Fibroblast of upper back skin (primary cell): ENCODE measurements at regions not wholly inside any gene's neighbourhood (a gene's known extent, or its start where the extent isn't known, plus 50 kb on each side); places are given as distances from the start of the nearest gene placed in this dataset.

Experiments used
- DNase-seq: peaks from one replicate; pipeline ENCODE4 v3.0.0-alpha.2; 2013

DNA sequence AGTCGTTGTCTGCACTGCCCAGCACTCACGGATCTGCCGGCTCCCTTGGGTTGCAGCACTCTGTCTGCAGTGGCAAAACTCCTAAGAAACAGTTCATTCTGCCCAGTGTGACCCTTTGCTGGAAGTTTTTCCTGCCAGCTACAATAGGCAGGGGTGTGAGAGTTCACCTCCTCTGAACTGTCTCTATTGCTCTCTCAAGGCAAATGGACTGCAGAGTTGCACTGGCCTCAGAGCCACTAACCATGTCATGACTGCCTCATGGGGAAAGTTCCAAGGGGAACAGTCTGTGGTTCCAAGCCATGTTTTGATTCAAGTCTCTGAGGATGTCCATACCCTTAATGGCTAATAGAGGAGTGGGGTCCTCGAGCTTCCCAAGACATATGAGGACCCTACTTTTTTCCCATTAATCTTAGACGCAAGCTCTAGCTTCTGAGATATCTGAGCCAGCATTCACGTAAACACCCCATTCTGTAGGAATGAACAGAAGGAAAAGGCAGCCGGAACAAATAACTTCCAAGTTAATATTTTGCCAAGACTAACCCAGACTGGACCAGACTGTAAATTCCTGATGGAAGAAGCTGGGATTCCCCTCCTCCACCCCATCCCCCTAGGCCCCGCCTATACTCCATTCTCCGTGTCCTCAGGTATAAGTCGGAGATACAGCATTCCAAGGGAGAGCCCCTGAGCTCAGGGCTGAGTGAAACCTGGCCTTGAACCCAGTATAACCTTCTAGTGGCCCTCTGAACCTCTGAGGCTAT is 93.8 kb upstream of the AKT3 start:
- DNase-seq: no peak

DNA sequence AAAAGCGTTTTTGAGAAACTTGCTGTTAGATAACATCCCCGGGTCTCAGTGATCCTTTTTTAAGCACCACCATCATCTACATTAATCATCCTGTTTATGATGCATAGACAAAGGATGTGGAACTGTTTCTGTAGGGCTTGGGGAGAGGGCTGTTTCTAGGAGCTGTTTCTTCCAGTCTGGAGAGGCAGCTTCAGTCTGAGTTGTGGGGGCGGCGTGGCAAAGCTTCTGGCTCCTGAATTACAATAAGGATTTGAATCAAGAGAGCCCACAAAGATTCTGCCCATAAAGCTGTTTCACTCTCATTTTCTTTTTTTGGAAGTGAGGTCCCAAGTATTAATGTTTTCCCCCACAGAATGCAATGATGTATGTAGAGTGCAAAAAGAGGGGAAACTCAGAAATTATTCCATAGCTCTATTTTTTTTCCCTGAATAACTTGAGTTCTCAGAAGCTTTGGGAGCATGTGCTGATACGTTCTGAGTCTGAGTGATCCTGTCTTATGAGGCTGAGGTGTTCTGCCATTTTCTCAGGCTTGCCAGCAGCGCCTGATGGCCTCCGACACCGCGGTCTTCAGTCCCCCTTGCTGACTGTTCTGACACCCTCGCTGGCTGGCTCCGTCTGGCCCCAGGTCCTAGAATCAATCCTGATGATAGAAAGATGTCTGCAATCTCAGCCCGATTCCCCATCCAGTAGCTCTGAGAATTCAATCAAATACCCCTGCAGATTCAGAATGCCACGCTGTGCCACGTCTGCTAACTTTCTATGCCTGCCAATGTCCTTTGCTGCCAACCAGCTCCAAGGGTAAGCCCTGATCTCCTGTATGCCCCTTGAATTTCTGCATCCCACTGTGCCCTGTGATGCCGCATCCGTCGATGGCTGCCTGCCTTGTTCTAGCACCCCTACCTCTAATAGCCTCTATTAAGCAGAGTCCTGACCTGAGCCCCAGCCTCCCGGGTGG is 92.4 kb upstream of the AKT3 start:
- DNase-seq: no peak

DNA sequence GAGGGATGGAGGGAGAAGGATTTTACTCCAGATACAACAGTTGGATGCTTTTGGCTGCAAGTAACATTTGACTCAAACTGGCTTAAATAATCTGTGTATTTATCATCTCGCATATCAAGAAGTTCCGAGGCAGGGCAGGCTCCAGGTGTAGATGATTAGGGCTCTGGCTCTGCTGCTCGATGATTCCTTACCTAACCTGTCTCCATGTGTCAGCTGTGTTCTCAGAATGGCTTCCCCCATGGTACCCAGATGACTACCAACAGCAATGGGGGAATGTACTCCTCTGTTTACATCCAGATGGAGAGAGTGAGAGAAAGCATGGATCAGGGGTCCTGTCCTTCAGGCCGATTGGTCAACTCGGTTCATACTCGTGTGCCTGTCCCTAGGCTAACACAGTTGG is 90.4 kb upstream of the AKT3 start:
- DNase-seq: no peak

DNA sequence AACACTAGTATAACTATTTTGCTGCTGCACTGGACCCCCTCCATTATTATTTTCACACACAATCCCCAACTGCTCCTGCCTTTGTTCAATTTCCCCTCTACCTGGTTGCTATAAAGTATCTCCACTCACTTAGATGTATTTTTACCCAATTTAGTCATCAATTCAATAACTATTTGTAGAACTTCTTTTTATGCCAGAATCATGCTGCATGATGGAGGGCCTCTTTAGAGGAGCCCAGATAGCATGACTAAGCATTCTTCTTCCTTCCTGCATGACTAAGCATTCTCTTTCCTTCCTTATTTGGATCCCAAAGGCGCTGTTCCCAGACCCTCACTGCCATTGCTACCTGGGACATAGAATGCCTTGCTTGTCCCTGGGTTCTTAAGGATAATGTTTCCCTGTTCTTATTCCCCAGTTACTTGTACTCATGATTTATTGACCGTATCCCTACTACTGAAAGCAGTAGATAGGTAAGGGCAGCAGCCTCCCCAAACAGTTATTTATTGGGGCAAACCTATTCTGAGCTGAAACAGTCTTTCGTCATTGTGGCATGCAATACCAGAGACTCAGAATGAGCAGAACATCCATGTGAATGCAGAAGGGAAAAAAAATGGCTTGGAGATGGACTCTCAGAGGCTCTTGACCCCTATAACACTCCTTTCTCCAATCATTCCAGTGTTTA is 89.3 kb upstream of the AKT3 start:
- peak; percentile 69 for DNase-seq

DNA sequence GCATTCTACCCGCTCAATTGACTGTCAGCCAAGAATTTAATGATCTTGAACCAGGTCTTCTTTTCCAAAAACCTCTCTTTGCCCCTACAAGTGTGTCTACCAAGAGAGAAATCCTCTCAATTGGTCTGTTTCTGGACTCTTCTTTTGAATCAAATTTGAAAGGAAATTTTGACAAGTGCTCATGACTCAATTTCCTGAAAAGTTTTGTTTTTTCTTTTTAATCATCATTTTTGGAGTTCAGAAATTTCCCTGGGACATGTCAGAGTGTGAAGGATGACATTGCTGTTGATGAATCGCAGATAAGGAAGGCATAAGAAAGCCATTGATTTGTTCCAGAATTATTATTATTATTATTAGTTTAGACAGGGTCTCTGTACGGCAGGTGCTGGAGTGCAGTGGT is 88.2 kb upstream of the AKT3 start:
- no peak for DNase-seq

DNA sequence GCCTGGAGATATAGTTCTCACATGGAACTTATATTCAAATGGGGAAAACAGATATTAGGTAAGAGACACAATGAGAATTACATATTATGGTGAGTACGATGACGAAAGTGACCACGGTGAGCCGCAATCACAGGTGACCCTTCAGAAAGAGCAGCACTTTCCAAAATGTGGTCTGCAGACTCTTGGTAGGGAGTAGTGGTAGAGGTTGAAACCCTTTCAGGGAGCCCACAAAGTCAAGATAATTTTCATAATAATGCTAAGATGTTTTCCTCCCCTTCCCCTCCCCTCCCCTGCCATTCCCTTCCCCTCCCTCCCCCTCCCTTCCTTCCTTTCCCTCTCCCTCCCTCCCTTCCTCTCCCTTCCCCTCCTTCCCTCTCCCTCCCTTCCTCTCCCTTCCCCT is 83.5 kb upstream of the AKT3 start:
- DNase-seq: no peak

DNA sequence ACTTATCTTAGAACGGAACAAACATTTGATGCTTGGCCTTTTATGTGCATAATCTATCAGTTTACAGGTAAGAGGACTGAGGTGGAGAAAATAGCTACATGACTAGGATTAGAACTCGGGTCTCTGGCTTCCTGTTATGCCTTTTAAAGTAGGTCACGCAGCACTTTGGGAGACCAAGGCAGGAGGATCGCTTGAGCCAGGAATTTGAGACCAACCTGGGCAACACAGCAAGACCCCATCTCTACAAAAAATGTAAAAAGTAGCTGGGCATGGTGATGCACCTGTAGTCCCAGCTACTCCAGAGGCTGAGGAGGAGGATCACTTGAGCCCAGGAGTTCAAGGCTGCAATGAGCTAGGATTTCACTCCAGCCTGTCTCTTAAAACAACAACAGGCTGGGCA is 81.9 kb upstream of the AKT3 start:
- DNase-seq: no peak

DNA sequence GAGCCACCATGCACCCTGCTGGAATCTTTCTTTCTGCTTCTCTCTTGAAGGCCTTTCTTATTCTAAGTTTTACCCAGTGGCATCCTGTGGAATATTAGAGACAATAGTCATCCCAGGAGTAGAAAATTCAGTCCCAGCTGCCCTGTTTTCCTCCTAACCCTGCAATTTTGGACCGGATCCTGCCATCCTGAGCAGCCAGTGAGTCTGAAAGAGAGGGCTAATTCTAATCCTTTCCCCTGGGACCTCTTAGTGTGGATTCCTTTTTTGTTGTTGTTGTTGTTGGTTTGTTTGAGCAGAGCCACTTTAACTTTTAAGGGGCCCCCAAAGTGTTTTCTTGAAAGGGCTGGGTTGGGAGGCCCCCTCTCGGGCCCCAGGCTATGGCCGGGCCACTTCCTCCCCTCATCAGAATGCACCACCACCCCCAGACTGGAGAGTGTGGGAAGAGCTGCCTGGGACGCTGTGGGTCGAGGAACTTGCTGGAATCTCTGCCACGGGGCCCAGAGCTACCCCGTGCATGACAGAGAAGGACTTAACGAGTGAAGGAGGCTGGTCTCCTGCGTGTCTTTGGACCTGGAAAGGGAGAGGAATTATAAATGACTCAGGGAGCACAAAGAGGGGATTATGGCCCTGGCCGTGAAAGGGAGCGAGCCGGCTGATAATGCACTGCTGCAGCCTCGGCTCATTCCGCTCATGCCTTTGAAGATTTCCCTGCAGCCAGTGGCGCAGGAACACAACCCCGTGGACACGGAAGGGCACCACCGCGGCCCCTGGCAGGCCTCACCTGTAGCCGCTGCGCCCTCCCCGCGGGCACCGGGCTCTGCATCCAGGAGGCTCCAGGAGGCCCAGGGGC is 81.0 kb upstream of the AKT3 start:
- peak; percentile 52 for DNase-seq

DNA sequence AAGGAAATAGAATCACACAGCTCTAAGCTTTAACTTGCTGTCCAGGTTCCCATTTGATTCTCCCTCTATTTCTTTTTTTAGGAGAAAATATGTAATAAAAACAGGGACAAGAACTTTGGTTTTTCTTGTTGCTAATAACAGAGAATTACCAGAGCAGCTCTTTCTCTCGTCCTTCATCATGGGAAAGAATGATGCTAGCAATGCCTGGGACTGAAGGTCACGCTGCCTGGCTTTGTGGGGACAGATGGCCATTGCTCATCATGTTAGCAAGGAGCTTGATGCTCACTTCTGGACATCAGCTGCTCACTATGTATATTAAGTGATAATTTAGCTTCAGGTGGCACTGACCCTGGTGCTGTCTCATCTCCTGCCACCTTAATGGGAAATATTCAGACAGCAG is 77.3 kb upstream of the AKT3 start:
- no peak for DNase-seq

DNA sequence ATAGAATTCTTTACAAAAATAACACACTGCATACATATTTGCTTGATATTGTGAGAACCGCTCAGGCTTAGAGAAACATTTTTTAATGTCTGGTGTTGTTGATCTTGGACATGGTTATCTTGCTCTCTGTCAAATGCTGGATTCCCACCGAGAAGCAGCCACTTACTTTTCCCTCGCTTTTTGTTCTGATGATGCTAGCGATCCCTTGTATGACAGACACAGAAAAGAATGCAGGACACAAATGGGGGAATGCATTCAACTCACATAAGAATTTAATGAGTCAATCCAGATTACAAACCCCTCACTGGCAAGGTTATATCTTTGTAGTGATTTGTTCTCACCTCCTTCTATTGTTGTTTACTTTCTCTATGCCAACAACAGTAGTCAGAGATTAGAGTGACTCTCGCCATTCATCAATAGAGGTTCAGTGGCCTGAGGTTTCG is 76.8 kb upstream of the AKT3 start:
- peak; percentile 97 for DNase-seq

DNA sequence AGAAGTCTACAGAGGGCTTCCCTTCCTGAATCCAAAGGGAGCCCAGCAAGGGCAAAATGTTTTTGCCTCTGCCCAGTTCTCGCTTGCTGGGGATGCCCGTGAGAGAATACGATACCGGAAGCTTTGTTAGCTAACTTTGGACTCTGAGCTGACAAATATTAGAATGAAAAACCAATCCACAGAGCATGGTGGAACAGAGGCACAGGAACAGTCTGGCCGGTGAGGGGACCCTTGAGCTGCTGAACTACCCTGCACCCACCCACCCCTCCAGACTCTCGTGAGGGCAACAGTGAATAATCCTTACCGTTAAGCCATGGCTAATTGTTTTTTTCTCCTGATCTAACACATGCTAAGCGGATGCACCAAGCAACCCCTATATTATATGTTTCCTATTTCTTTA is 76.3 kb upstream of the AKT3 start:
- no peak for DNase-seq

DNA sequence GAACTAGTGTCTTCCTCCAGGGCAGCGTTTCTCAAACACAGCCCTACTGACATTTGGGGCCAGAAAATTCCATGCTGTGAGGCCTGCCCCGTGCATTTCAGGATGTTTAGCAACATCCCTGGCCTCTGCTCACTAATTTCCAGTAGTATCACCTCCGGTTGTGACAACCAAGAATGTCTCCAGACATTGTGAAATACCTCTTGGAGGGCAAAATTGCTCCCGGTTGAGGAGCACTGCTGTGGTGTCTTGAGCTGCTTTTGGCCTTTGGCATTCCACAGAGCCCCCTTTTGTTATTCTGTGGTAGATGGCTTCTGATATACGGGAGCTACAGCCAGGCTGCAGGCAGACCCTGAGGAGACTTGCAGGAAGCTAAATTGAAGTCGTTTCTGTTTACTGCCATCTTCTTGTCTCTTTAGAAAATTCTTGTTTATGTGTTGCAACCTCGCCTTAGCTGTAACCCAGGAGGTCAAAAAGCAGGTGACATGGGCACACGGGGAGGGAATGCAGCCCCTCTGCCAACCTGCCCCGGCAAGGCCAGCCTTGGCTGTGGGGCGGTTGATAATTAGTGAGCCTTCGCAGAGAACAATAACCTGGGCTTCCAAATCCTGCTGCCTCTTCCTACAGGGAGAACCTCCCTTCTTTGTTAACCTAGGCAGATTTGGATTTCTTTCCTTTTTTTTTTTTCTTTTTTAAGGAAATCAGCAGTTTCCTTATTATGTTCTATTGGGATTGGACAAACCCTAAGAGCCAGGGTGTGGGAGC is 74.7 kb upstream of the AKT3 start:
- DNase-seq: peak; percentile 40

DNA sequence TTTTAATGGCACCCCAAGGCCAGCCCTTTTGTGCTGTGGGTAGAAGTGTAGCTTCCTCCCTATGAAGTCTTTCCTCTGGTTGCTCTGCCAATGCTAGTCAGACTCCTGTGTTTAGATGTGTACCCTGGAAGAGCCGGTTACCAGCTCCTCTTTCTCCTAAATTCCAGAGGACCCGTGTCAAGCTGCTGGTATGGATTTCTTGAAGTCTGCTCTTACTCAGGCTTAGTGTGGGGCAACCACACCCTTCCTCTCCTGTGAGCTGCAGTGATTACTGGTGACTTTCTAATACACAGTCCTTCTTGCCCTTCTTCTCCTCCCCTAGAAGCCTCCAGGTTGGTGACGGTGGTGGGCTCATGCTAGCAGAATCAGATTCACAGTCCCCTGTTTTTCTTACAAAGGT is 74.1 kb upstream of the AKT3 start:
- peak; percentile 79 for DNase-seq

DNA sequence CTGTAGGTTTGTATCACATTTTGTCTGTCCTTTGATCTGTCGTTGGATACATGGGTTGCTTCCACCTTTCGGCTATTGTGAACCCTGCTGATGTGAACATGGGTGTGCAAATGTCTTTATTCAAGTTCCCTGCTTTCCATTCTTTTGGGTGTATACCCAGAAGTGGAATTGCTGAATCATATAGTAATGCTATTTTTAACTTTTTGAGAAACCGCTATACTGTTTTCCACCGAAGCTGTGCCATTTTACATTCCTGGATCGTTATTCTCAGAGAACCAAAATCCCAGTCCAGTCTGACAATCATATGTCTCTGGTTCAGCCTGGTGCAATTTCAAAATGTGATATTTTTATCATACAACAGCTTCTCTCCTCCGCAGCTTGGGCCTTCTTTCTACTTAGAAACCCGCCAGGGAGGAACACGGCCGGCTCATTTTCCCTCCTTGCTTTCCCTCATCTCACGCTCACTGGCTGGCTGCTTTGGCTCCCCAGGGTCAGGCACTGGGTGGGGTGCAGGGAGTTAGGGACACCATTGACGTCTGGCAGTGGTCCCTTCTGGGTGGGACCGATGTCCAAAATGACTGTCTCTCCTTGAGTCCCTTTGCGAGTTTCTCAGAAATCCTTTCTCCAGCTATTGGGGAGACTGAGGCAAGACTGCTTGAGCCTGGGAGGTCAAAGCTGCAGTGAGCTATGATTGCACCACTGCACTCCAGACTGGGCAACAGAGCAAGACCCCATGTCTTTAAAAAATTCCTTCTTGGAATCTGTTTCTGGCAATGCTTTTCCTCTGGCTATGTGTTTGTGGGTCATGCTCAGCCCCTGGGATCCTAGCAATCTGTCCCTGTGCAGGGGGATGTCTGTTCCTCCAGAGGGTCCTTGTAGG is 73.5 kb upstream of the AKT3 start:
- peak; percentile 44 for DNase-seq

DNA sequence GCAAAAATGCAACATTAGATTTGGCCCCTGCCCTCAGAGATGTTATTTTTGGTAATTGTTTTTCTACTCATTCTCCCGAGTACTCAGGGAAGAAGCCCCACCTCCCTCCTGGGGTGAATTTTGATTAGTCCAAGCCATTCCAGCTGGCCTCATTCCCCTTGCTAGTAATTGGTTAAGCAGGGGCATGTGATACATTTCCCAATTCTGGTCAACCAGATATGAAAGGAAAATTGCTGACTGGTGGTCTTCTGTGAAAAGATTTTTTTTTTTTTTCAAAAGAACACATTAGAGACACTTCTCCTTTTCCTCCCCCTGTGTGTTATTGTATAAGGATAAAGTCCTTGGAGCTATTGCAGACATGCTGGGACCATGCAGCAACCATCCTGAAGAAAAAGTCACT is 71.1 kb upstream of the AKT3 start:
- no peak for DNase-seq

DNA sequence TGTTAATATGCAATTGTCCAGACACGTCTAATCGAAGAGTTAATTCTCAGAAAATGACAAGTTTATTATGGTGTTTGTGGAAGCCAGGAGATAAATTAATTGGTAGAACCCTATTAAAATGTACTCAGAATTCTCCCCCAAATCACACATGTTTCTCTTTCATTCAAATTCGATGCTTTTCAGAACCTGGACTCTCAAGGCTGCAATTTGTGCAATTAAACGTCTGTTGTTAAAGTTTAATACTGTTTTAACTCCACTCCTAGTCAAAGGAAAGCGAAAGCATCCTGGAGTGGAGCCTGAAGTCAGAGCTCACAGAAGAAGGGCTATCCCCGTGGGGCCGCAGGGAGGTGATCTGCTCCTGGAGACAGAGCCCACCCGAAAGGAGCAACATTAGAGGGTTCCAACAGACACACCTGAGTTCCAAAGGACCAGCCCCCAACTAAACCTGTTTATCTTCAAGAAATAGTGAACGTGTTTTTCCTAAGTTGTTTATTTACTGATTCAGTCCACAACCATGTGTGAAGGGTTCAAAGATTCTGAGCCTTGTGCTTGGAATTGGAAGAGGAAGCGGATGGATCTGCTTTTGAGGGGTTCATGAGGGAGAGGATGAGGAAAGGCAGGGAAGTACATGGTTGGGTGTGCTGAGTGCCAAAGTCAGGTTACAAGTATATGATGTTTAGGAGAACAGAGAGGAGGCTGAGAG is 68.0 kb upstream of the AKT3 start:
- no peak for DNase-seq

DNA sequence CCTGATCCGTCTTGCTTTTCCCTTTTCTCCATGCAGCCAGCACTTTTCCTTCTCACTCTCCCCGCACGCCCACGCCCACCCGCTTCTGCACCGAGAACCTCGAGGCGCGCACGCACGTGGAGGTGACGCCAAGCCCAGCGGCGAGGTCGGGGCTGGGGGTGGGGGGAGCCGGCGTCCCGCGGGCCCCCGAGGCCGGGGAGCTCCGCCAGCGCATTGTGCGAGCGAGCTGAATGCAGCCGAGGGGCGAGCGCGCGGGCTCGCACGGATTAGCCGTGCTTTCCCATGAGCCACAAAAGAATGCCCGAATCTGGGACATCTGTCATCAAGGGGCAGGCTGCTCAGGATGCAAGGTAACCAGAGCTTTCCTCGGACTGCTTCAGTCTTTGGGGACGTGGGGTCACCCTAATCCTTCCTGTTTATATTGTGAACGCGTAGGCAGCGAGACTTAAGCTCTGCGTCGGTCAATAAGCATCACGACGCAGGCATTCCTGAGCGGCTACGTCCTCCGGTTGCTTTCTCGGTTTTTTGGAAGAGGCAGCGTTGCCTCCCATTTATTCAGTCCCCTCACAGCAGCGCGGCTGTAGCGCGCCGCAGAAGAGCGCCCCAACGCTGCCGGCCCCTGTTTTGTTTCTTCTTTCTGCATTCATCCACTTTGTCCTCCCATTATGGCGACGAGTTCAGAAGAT is 67.3 kb upstream of the AKT3 start:
- peak; percentile 77 for DNase-seq

DNA sequence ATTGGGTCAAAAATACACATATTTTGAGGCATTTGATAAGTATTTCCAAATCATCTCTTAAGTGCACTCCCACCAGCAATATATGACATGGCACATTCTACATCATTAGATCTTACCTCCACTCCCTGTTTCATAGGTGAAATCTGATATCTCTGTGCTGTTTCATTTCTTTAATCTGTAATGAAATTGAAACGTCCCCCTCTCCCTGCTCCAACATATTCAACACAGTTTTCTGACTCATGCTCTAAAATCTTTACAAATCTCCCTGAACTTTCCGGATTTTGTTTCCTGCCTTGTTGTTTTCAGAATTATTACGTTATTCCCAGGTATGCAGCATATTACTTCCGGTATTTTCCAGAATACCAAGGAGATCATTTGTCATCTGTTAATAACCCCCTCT is 66.1 kb upstream of the AKT3 start:
- DNase-seq: peak; percentile 41

DNA sequence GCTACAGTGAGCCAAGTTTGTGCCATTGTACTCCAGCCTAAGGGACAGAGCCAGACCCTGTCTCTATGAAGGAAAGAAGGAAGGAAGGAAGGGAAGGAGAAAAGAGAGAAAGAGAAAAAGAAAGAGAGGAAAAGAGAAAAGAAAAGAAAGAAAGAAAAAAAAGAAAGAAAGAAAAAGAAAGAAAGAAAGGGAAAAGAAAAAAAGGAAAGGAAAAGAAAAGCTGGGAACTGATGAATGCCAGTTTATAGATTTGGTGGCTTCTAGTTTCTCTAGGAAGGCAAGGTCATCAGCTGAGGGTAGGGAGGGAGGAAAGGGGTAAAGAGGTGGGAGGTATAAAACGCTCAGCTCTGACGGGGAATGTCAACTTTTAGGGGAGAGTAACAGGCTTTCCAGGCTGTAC is 62.3 kb upstream of the AKT3 start:
- no peak for DNase-seq

DNA sequence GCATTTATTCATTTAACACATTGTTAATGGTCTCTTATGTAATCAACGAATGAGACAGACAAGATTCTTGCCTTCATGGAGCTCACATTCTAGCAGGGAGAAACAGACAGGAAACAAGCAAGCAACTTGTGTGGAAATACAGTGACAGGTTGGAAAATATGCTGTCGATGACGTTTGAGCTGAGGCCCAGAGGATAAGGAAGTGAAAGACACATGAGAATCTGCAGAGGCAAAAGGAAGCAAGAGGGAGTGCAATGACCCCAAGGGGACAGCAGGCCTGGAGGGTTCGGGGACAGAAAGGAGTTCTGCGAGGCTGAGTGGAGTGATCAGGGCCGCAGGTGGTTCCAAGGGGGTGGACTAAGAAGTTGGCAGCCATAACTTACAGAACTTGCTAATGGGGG is 60.6 kb upstream of the AKT3 start:
- DNase-seq: no peak
